ENCODE measurements at regions not wholly inside any gene's neighbourhood (a gene's known extent, or its start where the extent isn't known, plus 50 kb on each side); places are given as distances from the start of the nearest gene placed in this dataset.
"Not testable (repeated sequence)": the region's sequence is repeated elsewhere in the genome, so short reads cannot be mapped to it uniquely, and the experiment has no call there.

GRCh38 chr1:47658161-47658920 lies 220.5 kb downstream of the FOXD2 start:
- DNase-seq (ENCODE audit: low read depth, low spot score) = no peak

- no peak for DNase-seq (ENCODE audit: low read depth, low spot score)
These were observed 221.3 kb downstream of the FOXD2 start for GRCh38 chr1:47659146-47659545.

- no peak for DNase-seq (ENCODE audit: low read depth, low spot score)
These were observed 222.8 kb downstream of the FOXD2 start for GRCh38 chr1:47660622-47661021.

- DNase-seq (ENCODE audit: low read depth, low spot score) = no peak
These were observed 223.2 kb downstream of the FOXD2 start for GRCh38 chr1:47661040-47661439.

GRCh38 chr1:47662068-47662467 lies 224.2 kb downstream of the FOXD2 start:
- no peak for DNase-seq (ENCODE audit: low read depth, low spot score)

GRCh38 chr1:47663286-47663685 lies 225.4 kb downstream of the FOXD2 start:
- DNase-seq (ENCODE audit: low read depth, low spot score) = no peak

- no peak for DNase-seq (ENCODE audit: low read depth, low spot score)
These were observed 226.5 kb downstream of the FOXD2 start for GRCh38 chr1:47664356-47664755.

GRCh38 chr1:47664896-47665295 lies 227.1 kb downstream of the FOXD2 start:
- not testable (repeated sequence) for DNase-seq (ENCODE audit: low read depth, low spot score)

DNA sequence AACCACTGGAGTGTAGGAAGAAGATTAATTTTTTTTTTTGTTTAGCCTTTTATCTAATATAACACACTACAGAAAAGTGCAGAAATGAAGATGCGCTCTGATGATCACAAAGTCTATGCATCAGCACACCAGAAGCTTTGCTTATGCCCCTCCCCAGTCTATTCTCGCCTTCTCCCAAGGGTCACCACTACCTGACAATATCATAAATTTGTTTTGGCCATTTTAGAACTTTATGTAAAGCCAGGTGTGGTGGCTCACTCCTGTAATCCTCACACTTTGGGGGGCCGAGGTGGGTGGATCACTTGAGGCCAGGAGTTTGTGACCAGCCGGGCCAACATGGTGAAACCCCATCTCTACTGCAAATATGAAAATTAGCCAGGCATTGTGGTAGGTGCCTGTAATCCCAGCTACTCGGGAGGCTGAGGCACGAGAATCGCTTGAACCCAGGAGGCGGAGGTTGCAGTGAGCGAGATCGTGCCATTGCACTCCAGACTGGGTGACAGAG lies 231.3 kb downstream of the FOXD2 start:
- no peak for DNase-seq (ENCODE audit: low read depth, low spot score)

DNA sequence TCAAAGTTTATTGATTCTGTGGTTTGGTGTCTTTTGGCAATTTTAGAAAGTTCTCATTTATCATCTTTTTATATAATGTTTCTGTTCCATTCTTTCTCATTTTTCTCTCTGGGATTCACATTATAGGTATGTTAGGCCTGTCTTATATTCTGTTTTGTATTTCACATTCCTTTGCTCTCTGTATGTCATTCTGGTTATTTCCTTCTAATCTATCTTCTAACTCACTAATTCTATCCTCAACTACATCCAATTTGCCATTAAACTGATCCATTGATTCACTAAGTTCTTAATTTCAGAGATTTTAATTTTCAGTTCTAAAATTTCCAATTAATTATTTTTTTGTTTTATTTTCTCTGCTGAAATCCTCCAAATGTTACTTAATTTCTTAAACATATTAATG lies 234.8 kb downstream of the FOXD2 start:
- DNase-seq (ENCODE audit: low read depth, low spot score) = no peak

GRCh38 chr1:47674189-47674588 lies 236.3 kb downstream of the FOXD2 start:
- DNase-seq (ENCODE audit: low read depth, low spot score) = no peak

DNA sequence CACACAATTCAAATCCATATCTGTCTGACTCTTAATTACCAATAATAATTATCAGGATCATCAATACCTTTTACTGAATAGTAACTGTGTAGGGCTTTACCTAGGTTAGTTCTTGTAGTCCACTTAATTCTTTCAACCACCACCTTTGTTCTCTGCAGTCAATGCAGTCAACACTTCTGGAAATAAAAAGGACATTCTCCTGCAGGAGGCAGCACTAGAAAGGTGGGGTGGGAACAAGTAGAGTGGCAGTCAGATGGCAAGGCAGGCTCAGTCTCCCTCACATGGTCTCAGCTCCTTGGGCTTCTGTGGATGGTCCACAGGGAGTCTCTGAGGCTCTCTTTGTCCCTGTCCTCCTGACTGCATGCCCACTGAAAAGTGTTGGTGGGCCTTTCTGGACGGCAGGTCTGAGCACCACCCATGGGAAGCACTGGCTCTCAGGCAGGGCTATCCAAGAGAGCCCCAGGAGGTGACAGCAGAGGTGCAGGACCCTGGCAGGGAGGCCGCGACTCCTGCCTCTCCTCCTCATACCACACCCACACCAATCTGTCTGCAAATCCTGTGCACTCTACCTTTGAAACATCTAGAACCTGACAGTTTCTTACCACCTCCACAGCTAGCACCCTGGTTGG lies 237.3 kb downstream of the FOXD2 start:
- DNase-seq (ENCODE audit: low read depth, low spot score) = no peak

DNA sequence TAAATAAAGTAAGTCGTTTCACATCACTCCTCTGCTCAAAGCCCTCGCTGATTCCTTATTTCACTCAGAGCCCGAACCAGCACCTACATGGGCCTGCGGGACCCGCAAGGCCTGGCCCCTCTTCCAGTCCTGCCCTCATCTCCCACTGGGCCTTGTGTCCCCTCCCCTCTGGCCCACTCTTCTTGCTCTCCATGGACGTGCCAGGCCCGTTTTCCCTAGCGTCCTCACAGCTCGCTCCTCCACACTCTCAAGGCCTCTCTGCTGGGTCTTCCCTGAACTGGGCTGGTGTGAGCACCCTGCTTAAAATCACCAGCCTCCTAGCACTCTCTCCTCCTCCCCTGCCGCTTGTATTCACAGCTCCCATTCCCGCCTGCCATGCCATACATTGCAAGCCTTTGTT lies 237.9 kb downstream of the FOXD2 start:
- no peak for DNase-seq (ENCODE audit: low read depth, low spot score)

DNA sequence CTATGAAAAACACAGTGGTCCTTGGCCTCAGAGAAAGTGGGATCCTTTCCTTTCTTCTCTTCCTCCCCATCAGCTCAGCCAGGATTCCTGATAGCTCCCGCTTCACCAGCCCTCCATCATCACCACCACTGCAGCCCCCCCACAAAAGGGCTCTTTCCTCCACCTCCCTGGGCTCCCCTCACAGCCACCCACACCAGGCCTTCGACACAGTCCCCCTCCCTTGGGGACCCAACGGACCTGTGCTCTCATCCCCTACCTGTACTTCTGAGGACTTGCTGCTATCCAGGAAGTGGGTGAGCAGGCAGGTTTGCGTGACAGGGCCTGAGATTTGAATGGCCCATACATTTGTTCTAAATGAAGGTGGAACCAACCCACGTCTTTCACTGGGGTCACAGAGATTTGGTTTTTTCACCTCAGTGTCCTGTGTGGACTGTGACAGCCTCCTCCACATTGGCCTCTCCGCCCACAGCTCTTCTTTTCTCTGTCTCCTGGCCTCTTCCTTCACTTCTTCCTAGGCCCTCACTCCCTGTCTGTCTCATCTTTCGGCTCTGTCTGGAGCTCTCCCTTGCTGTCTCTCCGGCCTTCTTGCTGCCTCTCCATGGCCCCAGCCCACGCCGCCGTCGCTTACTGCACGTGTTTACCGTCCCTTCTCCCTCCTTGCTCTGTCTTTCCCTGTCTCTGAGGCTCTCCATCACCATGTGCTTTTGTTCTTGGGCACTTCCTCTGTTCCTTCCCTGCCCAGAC lies 238.6 kb downstream of the FOXD2 start:
- DNase-seq (ENCODE audit: low read depth, low spot score) = no peak

DNA sequence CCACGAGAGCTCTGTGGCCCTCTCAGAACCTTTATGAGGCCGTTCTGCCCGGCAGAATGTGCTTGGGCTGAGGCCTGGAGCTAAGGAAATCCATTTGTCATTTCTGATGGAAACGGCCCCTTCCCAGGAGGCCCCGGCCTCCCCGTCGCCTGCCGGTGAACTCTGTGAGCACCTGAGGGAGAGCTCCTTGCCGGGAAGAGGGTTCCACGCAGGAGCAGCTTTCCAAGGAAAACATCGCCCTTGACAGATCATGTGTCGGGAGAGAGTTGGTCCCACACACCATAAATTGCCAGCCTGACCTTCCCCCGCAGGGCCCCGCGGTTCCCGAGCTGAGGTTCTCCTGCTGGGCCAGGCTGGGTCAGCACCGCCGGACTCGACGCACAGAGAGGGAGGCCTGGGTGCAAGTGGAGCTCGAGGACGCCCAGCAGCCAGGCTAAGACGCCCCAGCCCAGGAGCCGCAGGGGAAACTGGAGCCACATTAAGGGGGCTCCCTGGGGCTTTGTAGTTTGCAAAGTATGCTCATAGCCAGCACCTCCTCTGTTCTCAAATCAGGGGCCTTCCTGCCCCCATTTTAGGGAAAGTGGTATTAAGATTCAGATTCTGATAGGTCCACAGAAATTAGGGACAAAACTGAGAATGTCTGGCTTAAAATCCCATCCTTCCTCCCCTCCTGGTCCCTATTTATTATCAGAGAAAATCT lies 239.5 kb downstream of the FOXD2 start:
- DNase-seq (ENCODE audit: low read depth, low spot score) = no peak

DNA sequence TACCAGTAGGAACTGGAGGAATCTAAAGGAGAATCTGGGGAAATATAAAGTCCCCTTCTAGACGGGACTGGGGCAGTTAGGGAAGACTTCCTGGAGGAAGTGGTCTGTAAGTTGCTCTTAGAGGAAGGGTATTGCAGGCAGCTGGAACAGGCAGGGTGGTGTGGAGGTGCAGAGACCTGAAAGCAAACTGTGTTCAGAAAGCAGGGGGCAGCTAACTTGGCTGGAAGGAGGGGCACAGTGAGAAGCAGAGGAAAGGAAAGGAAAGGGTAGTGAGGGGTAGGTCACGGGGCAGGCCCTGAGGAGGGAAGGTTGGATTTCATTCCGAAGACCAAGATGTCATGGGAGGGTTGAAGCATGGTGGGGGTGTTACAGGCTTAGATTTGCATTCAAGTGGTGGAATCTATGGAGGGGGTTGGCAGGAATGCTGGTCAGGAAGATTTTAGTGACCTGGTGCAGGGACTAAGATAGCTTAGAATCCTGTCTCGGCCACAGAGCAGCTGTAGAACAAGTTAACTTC lies 240.7 kb downstream of the FOXD2 start:
- no peak for DNase-seq (ENCODE audit: low read depth, low spot score)

DNA sequence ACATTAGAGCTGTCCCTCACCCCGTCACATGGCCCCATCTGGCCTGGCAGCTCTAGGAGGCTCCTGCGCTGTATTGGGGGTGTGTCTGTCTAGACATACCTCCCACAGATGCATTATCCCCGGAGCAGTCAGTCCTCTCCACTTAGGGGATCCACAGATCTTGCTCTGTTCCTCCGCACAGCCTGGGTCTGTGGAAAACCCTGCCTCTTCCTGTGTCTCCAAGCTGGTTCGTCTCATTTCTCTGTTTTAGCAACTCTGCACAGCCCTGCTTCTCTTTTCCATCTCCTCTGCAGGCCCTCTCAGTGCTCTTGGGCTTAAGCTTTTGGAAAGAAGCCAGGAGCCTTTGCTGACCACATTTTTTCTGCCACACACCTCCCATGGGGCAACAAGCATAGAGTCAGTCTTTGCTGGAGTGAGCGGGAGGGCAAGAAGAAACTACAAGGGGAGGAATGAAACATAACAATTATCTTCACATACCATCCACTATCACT lies 241.5 kb downstream of the FOXD2 start:
- no peak for DNase-seq (ENCODE audit: low read depth, low spot score)

DNA sequence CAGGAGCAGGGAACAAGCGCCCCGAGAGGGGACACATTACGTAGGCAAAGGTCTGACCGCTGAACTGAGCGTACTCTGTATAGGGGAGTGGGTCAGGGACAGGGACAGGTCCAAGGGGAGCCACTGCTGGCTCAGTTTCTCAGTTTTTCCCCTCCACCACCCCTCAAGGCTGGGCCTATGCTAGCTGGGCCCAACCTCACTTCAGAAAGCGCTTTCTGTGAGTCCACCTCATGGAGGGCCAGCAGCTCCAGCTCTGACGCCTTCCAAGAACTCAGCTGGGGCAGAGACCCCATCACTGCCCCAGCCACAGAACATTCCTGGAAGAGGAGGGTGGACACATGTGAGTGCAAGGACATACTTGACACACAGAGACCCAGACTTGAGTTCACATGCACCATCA lies 242.0 kb downstream of the FOXD2 start:
- DNase-seq (ENCODE audit: low read depth, low spot score) = no peak

- DNase-seq (ENCODE audit: low read depth, low spot score) = no peak
These were observed 243.1 kb downstream of the FOXD2 start for GRCh38 chr1:47680815-47681475.

GRCh38 chr1:47681735-47682134 lies 243.9 kb downstream of the FOXD2 start:
- no peak for DNase-seq (ENCODE audit: low read depth, low spot score)

GRCh38 chr1:47682198-47682597 lies 244.4 kb downstream of the FOXD2 start:
- DNase-seq (ENCODE audit: low read depth, low spot score) = no peak
